ENCODE measurements at regions not wholly inside any gene's neighbourhood (a gene's known extent, or its start where the extent isn't known, plus 50 kb on each side); places are given as distances from the start of the nearest gene placed in this dataset.

DNA sequence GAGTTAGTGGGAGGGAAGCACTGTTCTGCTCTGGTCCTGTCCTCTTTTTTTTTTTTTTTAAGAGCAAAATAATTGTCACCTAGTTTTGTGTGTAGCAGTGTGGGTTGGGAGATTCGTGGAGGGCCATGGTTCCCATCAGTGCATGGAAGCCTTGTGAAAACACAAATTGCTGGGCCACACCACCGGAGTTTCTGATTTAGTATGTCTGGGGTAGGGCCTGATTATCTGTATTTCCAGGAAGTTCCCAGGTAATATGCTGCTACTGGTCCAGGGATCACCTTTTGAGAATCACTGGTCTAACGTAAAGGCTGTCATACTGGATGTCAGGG is 191.3 kb downstream of the GATA3 start:
- no peak for TF ChIP-seq CTCF (IDR thresholded peaks at IDR 0.05)
- no peak for TF ChIP-seq EZH2phosphoT487 (IDR thresholded peaks at IDR 0.05)

All from neural progenitor cell (in vitro differentiated cells).